GM19463 (cell line): ENCODE measurements at regions not wholly inside any gene's neighbourhood (a gene's known extent, or its start where the extent isn't known, plus 50 kb on each side); places are given as distances from the start of the nearest gene placed in this dataset.

Source experiments
- ATAC-seq: cut with Tn5 transposase; IDR thresholded peaks from one replicate; pipeline ENCODE4 v1.9.1; 2021; ENCODE audit warnings: mild to moderate bottlenecking, moderate library complexity; ENCODE audit not compliant: unreplicated experiment

- ATAC-seq: no peak
Measured at GRCh38 chr6:92550501-92550900, 868.9 kb downstream of the EPHA7 start.

GRCh38 chr6:92545861-92546260 is 873.5 kb downstream of the EPHA7 start:
- ATAC-seq: no peak

GRCh38 chr6:92541448-92542060 is 877.8 kb downstream of the EPHA7 start:
- no peak for ATAC-seq

- no peak for ATAC-seq
Measured at GRCh38 chr6:92538926-92539325, 880.4 kb downstream of the EPHA7 start.

DNA sequence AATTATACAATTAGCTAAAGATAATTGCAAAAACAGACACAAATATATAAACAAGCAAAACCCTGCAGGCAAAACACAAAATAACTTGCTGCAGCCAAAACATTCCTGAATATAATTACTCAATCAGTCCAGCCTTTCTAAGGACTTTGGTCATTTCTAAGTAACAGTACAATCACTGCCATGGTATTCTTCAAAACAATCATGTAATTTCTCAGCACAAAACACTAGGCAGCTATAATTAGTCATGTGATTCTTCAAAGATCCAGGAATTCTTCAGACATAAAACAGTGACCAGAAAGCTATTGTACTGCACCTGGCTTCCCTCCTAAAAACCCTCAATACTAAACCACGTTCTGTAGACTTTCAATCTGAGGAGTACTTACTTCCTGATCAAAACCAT is 881.1 kb downstream of the EPHA7 start:
- no peak for ATAC-seq

DNA sequence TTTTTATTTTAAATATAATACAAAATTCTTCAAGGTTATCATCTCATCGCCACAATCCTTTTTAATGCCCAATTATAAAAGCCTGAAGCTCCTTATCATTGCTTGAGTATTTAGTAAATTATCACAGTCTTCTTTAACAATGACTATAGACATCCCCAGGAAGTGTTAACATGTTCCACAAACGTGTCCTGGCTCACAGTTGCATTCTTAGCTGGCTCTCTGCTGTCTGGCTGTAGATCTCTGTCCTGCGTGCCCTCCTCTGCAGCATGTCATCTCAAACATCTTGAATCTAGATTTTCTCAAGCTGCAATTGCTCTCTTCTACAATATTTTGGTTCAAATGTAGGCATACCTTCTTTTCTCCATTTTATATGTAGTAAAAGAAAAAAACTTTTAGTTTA is 885.2 kb downstream of the EPHA7 start:
- no peak for ATAC-seq

GRCh38 chr6:92522589-92522988 is 896.8 kb downstream of the EPHA7 start:
- no peak for ATAC-seq

- ATAC-seq: no peak
Measured at GRCh38 chr6:92521553-92521952, 897.8 kb downstream of the EPHA7 start.

GRCh38 chr6:92510137-92510536 is 909.2 kb downstream of the EPHA7 start:
- no peak for ATAC-seq

DNA sequence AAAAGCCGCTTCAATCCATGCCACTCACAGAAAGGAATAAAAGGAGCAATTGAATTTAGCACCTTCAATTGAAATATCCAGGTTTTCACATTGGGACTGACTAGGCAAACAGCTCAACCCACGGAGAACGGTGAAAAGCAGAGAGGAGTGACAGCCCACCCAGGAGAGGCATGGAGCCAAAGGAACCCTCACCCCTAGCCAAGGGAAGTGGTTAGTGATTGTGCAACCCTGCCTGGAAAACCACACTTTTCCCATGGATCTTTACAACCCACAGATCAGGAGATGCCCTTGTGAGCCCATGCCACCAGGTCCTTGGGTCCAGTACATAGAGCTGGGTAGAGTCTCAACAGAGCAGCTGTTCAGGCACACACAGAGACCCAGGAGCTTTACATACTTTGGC is 911.8 kb downstream of the EPHA7 start:
- ATAC-seq: no peak

DNA sequence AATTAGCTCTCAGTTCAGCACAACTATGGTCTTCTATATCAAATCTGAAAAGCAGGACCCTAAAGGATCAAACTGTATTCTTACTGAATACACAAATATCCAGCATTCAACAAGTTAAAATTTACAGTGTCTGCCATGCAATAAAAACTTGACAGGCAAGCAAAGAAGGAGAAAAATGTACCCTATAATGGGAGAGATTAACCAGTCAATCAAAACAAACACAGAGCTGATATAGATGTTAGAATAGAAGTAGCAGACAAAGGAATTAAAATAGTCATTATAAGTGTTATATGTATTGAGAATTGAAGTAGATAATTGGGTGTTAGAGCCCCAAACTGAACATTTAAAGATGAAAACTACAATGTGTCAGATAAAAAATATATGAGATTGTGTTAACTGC is 914.9 kb downstream of the EPHA7 start:
- ATAC-seq: no peak

GRCh38 chr6:92497281-92497680 is 922.1 kb downstream of the EPHA7 start:
- no peak for ATAC-seq

GRCh38 chr6:92496527-92496926 is 922.8 kb downstream of the EPHA7 start:
- ATAC-seq: no peak

GRCh38 chr6:92495242-92495641 is 924.1 kb downstream of the EPHA7 start:
- ATAC-seq: no peak

DNA sequence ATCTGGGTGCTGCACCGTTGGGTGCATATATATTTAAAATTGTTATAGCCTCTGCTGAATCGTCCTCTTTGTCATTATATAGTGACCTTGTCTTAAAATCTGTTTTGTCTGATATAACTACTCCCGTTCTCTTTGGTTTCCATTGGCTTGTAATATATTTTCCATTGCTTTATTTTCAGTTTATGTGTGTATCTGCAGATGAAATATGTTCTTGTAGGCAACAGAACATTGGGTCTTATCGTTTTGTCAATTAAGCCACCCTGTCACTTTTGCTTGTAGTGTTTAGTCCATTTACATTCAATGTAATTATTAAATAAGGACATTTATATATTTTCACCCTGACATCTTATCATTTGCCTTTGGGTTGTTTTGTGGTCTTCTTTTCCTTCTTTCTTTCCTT is 933.9 kb downstream of the EPHA7 start:
- no peak for ATAC-seq

DNA sequence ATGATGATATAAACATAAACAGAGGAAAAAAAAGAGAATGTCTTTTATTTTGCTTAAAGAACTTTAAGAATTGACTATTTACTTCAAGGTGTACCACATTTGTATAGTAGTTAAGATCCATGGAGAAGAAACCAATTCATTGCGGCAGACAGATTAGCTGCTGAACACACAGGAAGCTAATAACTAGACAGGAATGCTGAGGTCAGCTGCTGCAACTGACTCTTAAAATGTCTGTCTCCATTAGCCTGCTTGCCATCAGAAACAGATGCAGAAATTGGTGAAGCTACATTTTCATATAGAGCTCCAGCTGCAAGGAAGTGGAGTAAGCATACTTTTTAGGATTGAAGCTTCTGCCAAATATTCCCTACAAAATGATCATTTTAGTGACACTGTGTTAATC is 939.5 kb downstream of the EPHA7 start:
- no peak for ATAC-seq

GRCh38 chr6:92473056-92473455 is 946.3 kb downstream of the EPHA7 start:
- no peak for ATAC-seq

GRCh38 chr6:92469186-92469828 is 950.1 kb downstream of the EPHA7 start:
- no peak for ATAC-seq

- ATAC-seq: no peak
Measured at GRCh38 chr6:92468066-92468465, 951.3 kb downstream of the EPHA7 start.

- no peak for ATAC-seq
Measured at GRCh38 chr6:92460133-92460532, 959.2 kb downstream of the EPHA7 start.

- ATAC-seq: no peak
Measured at GRCh38 chr6:92459606-92460005, 959.8 kb downstream of the EPHA7 start.

DNA sequence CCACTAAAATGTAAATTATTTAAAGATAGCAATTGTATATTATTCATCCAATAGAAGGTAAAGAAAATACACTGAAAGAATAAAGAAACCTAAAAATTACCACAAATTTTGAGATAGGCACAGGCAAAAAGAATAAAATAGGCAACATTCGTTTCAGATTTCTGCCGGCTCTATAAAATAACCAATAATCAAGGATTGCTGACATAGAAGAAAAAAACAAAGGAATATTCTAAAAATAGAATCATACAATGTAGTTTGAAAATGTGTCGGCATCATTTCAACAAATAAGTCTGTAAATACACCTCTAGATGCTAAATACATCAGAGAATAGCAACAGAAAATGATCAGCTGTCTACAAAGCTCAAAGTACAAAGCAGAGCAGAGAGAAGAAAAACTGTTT is 973.3 kb downstream of the EPHA7 start:
- no peak for ATAC-seq

DNA sequence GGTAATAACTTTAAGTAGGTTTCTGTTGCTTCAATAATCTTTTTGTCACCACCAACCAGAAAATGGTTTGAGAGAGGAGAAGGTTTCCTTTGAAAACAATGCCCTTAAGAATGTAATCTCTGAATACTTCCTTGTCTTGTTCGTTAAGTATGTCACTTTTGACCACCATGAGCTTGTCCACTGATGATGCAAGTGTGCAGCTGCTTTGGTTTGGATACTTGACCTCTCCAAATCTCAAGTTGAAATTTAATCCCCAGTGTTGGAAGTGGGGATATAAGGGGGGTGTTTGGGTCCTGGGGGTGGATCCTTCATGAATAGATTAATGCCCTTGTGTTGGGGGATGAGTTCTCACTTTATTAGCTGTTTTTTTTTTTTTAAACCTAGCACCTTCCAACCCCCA is 985.4 kb downstream of the EPHA7 start:
- ATAC-seq: no peak
